ENCODE measurements at regions not wholly inside any gene's neighbourhood (a gene's known extent, or its start where the extent isn't known, plus 50 kb on each side); places are given as distances from the start of the nearest gene placed in this dataset.

GRCh38 chr12:19039515-19039914, 90.0 kb upstream of the PLEKHA5 start:
- CTCF ChIA-PET: no interaction called here

GRCh38 chr12:19042221-19042620, 87.3 kb upstream of the PLEKHA5 start:
- Histone ChIP-seq H3K9ac (ENCODE audit: low read length) (no peak overlapping the region), H3K27ac (ENCODE audit: low read length) (no peak overlapping the region), H3K4me1 (ENCODE audit: insufficient read depth, low read length) (no peaks in the 10 kb centered on the region), H3K9me3 (ENCODE audit: low read length) (no peaks in the 10 kb centered on the region), H3F3A (ENCODE audit: low read length, unreplicated experiment) (no peaks in the 10 kb centered on the region), H3K27me3 (ENCODE audit: low read length) (no peaks in the 10 kb centered on the region), H3K79me2 (ENCODE audit: low read length) (no peaks in the 10 kb centered on the region), H3K36me3 (ENCODE audit: low read depth, low read length) (no peaks in the 10 kb centered on the region), H3K4me3 (ENCODE audit: low read length) (no peak overlapping the region), H3K9me2 (replicated peaks; ENCODE audit: low read length) (no peaks in the 10 kb centered on the region), H4K20me1 (ENCODE audit: low read length) (no peaks in the 10 kb centered on the region), H3K4me2 (ENCODE audit: low read length) (no peak overlapping the region), H2AFZ (ENCODE audit: low read length) (no peak overlapping the region)
- no peak for TF ChIP-seq EZH2phosphoT487 (IDR thresholded peaks at IDR 0.05; ENCODE audit: borderline replicate concordance, low read length)
- no peak for TF ChIP-seq EZH2 (IDR thresholded peaks at IDR 0.05; ENCODE audit: low read length, unreplicated experiment)
- TF ChIP-seq CTCF (conservative IDR thresholded peaks at IDR 0.05; ENCODE audit: low read depth, low read length): no peak
- intact Hi-C loops (cut with micrococcal nuclease): no loop called here
- ChIA-PET POLR2A (ENCODE audit: unreplicated experiment) (no interaction called here), CTCF (no interaction called here)
- DNase-seq: no peak
- ATAC-seq: no peak
- no TSS peak for BruUV-seq (replicated peaks)

More at GRCh38 chr12:19039515-19039914, 90.0 kb upstream of the PLEKHA5 start:
- intact Hi-C loops (cut with micrococcal nuclease): no loop called here
- ATAC-seq: no peak
- Histone ChIP-seq H3K9me2 (replicated peaks; ENCODE audit: low read length) (no peaks in the 10 kb centered on the region), H3K4me2 (ENCODE audit: low read length) (no peak overlapping the region), H3K27me3 (ENCODE audit: low read length) (no peaks in the 10 kb centered on the region), H4K20me1 (ENCODE audit: low read length) (no peaks in the 10 kb centered on the region), H3K9me3 (ENCODE audit: low read length) (no peaks in the 10 kb centered on the region), H3F3A (ENCODE audit: low read length, unreplicated experiment) (no peaks in the 10 kb centered on the region), H2AFZ (ENCODE audit: low read length) (no peak overlapping the region), H3K27ac (ENCODE audit: low read length) (no peak overlapping the region), H3K9ac (ENCODE audit: low read length) (no peak overlapping the region), H3K4me3 (ENCODE audit: low read length) (no peak overlapping the region), H3K4me1 (ENCODE audit: insufficient read depth, low read length) (no peaks in the 10 kb centered on the region), H3K36me3 (ENCODE audit: low read depth, low read length) (no peaks in the 10 kb centered on the region), H3K79me2 (ENCODE audit: low read length) (no peaks in the 10 kb centered on the region)
- BruUV-seq (replicated peaks): no TSS peak
- TF ChIP-seq CTCF (conservative IDR thresholded peaks at IDR 0.05; ENCODE audit: low read depth, low read length): no peak
- TF ChIP-seq EZH2phosphoT487 (IDR thresholded peaks at IDR 0.05; ENCODE audit: borderline replicate concordance, low read length): no peak
- TF ChIP-seq EZH2 (IDR thresholded peaks at IDR 0.05; ENCODE audit: low read length, unreplicated experiment): no peak
- POLR2A ChIA-PET (ENCODE audit: unreplicated experiment): no interaction called here
- no peak for DNase-seq

GRCh38 chr12:19044430-19044829, 85.1 kb upstream of the PLEKHA5 start:
- Histone ChIP-seq H3K4me2 (ENCODE audit: low read length) (no peak overlapping the region), H3K9ac (ENCODE audit: low read length) (no peak overlapping the region), H3F3A (ENCODE audit: low read length, unreplicated experiment) (no peaks in the 10 kb centered on the region), H3K27ac (ENCODE audit: low read length) (no peak overlapping the region), H3K9me2 (replicated peaks; ENCODE audit: low read length) (no peaks in the 10 kb centered on the region), H4K20me1 (ENCODE audit: low read length) (no peaks in the 10 kb centered on the region), H3K36me3 (ENCODE audit: low read depth, low read length) (no peaks in the 10 kb centered on the region), H3K27me3 (ENCODE audit: low read length) (no peaks in the 10 kb centered on the region), H3K4me1 (ENCODE audit: insufficient read depth, low read length) (no peaks in the 10 kb centered on the region), H3K4me3 (ENCODE audit: low read length) (no peak overlapping the region), H3K9me3 (ENCODE audit: low read length) (no peaks in the 10 kb centered on the region), H2AFZ (ENCODE audit: low read length) (no peak overlapping the region), H3K79me2 (ENCODE audit: low read length) (no peaks in the 10 kb centered on the region)
- intact Hi-C loops (cut with micrococcal nuclease): no loop called here
- no peak for TF ChIP-seq EZH2phosphoT487 (IDR thresholded peaks at IDR 0.05; ENCODE audit: borderline replicate concordance, low read length)
- no peak for TF ChIP-seq CTCF (conservative IDR thresholded peaks at IDR 0.05; ENCODE audit: low read depth, low read length)
- TF ChIP-seq EZH2 (IDR thresholded peaks at IDR 0.05; ENCODE audit: low read length, unreplicated experiment): no peak
- ChIA-PET CTCF (no interaction called here), POLR2A (ENCODE audit: unreplicated experiment) (no interaction called here)
- BruUV-seq (replicated peaks): no TSS peak
- ATAC-seq: no peak
- no peak for DNase-seq

All from PC-3 (cell line).